NCI-H345 treated with DMSO at 0.1 percent for 48 hours (cell line): ENCODE measurements at regions not wholly inside any gene's neighbourhood (a gene's known extent, or its start where the extent isn't known, plus 50 kb on each side); places are given as distances from the start of the nearest gene placed in this dataset.

Source experiments
- DNase-seq: peaks from one replicate; lab custom pipeline; 2025; ENCODE audit not compliant: unreplicated experiment; lab: John Stamatoyannopoulos, UW

GRCh38 chr13:23980160-23980551 lies 82.9 kb upstream of the C1QTNF9B start:
- DNase-seq, result peak; percentile 37

GRCh38 chr13:23983671-23984070 lies 86.4 kb upstream of the C1QTNF9B start:
- DNase-seq, result no peak

DNA sequence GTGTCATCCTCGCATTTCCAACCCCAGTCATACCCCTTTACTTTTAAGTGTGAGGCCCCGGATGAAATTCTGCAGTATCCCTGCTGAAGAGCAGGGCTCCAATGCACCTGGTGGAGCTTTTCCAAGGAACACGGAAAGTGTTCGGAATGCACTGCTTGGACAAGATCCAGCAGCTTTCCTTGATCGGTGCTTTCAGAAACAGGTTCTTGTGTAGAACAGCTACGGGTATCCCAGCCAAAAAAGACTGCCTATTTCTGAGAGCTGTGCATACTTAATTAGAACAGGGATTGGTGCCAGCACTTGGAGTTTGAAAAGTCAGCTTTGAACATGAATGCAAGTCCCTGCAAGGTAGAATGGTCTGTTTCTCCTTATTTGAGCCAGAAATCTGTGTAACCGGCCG lies 87.2 kb upstream of the C1QTNF9B start:
- no peak for DNase-seq

DNA sequence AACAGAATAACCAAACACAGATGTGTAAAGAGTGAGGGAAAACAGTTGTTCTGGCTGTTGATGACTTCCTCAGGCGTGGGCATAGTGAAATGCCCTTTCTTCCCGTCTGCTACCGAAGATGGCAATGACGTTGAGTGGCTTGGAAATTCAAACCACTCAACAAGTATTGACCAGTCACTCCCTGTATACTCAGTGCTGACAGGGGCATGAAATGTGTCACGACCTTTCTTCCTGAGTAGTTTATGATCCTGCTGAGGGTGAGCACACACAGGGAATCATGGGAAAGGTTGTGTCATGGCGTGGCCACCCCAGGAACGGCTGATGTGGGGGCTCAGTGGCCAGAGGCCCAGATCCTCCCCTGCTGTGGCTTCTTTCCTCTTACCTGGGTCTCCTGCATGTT lies 87.8 kb upstream of the C1QTNF9B start:
- no peak for DNase-seq

- DNase-seq, result peak; percentile 17
These were observed 88.5 kb upstream of the C1QTNF9B start for GRCh38 chr13:23985839-23986238.

DNA sequence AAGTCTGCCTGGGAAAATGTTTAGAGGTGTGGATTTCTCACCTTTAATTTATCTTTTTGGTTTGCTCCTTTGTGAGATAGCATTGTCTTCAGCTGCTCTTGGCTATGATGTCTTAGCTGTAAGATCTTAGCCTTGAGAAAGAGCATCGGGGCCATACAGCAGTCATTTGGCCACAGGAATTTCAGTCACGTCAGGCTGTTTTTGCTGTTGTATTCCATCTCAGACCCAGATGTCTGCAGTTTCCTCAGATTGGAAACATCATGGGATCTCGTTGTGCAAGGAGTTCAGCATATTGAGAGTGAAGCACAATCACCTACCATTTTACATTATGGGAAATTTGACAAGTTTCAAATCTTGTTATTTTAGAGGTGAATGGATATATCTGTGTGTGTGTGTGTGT lies 89.3 kb upstream of the C1QTNF9B start:
- DNase-seq, result no peak

GRCh38 chr13:23987331-23987894 lies 90.1 kb upstream of the C1QTNF9B start:
- DNase-seq, result no peak

- no peak for DNase-seq
These were observed 91.3 kb upstream of the C1QTNF9B start for GRCh38 chr13:23988546-23989122.

DNA sequence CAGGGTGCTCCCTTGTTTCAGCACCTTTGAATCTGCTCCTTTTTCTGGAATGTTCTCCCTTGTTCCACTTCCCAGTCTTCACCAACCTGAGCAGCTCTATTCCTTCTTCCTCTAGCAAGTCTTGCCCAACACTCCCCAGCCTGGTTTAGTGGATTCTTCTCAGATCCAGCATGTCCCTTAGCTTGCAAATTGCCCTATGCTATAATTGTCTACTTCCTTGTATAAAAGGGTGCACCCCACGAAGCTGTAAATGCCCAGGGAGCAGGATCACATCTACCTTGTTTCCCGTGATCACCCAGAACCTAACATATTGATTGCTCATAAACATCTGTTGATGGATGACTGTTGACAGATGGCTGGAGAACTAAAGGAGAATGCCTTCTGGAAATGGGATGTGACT lies 93.2 kb upstream of the C1QTNF9B start:
- DNase-seq, result no peak

DNA sequence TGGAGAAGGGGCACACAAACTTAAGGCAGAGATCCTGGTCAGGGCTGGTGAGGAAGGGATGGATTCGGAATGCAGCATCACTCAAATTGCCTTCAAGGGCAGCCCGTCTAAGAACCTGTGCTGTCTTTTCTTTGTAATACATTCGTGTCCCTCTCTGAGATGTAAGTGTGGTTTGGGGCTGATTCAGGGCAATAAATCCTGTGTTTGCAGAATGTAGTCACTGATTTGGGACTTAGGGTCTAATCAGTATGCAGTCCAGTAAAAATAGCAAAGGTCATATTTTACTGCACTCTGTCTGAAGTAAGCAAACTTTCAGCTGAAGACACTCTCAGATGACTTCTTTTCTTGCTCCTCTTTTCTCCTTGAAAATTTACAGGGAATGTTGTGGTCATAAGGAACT lies 93.8 kb upstream of the C1QTNF9B start:
- no peak for DNase-seq

GRCh38 chr13:23992781-23993679 lies 95.7 kb upstream of the C1QTNF9B start:
- DNase-seq, result no peak

- no peak for DNase-seq
These were observed 96.3 kb upstream of the C1QTNF9B start for GRCh38 chr13:23993680-23993985.

GRCh38 chr13:23995283-23996073 lies 98.2 kb upstream of the C1QTNF9B start:
- DNase-seq, result no peak

DNA sequence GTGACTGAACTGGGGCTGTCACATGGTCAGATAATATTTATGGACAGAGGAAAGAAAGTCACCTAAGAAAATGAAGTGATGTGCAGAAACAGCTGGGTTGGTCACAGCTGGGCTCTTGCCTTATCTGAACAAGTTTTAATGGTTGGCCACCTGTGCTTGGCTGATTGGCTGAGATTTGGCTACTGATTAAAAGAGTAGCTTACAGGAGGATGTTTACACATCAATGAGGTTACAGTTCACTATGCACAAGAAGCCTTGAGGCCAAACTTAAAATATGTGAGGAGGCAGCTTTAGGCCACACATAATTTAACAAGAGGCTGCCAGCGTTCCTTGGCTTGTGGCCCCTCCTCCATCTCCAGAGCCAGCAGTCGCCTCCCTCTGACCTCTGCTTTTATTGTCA lies 99.2 kb upstream of the C1QTNF9B start:
- DNase-seq, result no peak

DNA sequence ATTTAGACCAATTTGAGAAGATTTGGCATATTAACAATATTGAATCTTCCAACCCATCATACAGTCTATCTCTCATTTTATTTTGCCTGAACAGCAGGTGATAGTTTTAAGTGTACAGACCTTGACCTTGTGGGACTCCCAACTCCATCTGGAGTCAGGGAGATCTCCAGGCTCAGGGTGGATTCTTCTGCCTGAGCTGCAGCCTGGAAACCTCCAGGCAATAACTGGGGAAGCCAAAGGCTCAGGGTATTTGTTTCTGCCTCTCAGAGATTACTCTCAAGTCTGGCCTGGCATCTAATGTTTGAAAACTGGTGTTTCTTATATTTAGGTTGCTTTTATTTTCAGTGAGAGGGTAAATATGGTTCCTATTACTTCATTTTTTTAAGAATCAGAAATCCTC lies 102.1 kb upstream of the C1QTNF9B start:
- DNase-seq, result no peak

- DNase-seq, result no peak
These were observed 105.0 kb upstream of the C1QTNF9B start for GRCh38 chr13:24002206-24002815.

- DNase-seq, result no peak
These were observed 107.0 kb upstream of the C1QTNF9B start for GRCh38 chr13:24004142-24004899.

DNA sequence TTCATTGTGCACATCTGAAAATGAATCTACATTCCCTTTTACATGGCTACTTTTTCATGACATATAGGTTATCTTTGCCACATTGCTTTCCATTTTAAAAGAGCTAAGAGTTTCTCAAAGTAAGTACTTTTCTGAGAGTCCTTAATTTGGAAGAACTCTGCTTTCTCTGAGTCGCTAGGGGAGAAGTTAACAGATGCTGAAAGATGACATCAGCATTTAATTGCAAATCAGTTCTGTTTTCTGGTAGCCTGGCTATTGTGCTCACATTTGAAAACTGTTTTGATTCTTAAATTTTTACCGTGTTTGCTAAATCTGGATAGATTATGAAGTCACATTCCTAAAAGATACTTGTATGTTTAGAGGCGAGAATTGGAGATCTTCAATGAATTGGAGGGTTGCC lies 107.7 kb upstream of the C1QTNF9B start:
- no peak for DNase-seq

GRCh38 chr13:24005755-24006281 lies 108.5 kb upstream of the C1QTNF9B start:
- no peak for DNase-seq

DNA sequence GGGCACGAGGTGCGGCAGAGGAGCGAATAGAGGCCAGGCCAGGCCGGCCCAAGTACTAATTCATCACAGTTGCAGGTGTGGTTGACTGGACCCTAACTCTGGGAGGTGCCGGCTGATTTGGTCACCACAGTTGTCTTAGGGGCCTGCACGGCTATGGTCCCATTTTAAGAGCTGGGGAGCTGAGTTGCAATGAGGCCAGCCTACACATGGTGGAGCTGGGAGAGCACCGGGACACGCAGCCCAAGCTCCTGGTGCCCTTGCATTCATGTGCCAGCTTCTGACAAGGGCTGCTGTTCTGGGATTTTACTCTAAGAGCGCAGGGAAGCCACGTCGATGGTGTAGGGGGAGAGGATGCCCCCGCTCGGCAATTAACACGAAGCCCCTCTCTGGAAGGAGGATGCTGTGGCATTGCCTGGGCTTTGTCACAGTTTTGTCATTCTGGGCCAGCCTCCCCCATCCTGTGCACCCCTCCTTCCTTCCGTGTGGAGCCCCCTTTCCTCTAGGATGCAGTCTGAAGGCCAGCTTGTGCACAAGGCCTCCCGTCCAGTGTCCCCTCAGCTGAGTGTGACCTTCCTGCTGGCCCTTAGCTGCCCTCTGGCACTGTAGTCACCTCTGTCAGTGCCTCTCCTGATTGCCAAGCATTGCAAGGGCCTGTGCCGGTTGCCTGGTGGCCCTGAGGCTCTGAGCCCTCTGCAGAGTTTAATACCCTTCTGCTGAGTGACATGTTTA lies 109.4 kb upstream of the C1QTNF9B start:
- DNase-seq, result no peak
